Trophoblast cell (in vitro differentiated cells and primary cell): ENCODE measurements at regions not wholly inside any gene's neighbourhood (a gene's known extent, or its start where the extent isn't known, plus 50 kb on each side); places are given as distances from the start of the nearest gene placed in this dataset.

Experiments
- DNase-seq, 2 donors: peaks; one replicate each; pipeline ENCODE4 v3.0.0-alpha.2; 2016
- H2AFZ ChIP-seq: 2 replicates; pipeline ENCODE4 v1.6.1; 2013; ENCODE audit warnings: low read length, moderate library complexity, mild to moderate bottlenecking; ENCODE audit not compliant: insufficient read depth, poor library complexity
- H2AK5ac ChIP-seq: 2 replicates; pipeline ENCODE4 v1.6.1; 2013; ENCODE audit warnings: mild to moderate bottlenecking, low read length
- H2BK120ac ChIP-seq: 2 replicates; pipeline ENCODE4 v1.6.1; 2013; ENCODE audit warnings: low read length, mild to moderate bottlenecking, moderate library complexity; ENCODE audit not compliant: insufficient read depth, poor library complexity
- H2BK12ac ChIP-seq: 2 replicates; pipeline ENCODE4 v1.6.1; 2013; ENCODE audit warnings: mild to moderate bottlenecking, low read length, moderate library complexity
- H2BK5ac ChIP-seq: 2 replicates; pipeline ENCODE4 v1.6.1; 2013; ENCODE audit warnings: low read length, low read depth, moderate library complexity, mild to moderate bottlenecking; ENCODE audit not compliant: poor library complexity
- H3K14ac ChIP-seq: 2 replicates; pipeline ENCODE4 v1.6.1; 2013; ENCODE audit warnings: mild to moderate bottlenecking, low read length
- H3K18ac ChIP-seq: 2 replicates; pipeline ENCODE4 v1.6.1; 2013; ENCODE audit warnings: mild to moderate bottlenecking, low read length
- H3K23ac ChIP-seq: 2 replicates; pipeline ENCODE4 v1.6.1; 2013; ENCODE audit warnings: low read length
- H3K27ac ChIP-seq: 2 replicates; pipeline ENCODE4 v1.5.1; 2013; ENCODE audit warnings: low read depth, mild to moderate bottlenecking, inconsistent platforms, low read length, moderate library complexity
- H3K27me3 ChIP-seq: 2 replicates; pipeline ENCODE4 v1.6.1; 2013; ENCODE audit warnings: inconsistent platforms, mild to moderate bottlenecking, low read length, moderate library complexity; ENCODE audit not compliant: insufficient read depth
- H3K36me3 ChIP-seq, 2 experiments: 1 replicate in 1 of 2; 2 replicates in 1 of 2; pipeline ENCODE4 v1.6.1; 2013; ENCODE audit warnings: low read length in 2 of 2, mild to moderate bottlenecking in 2 of 2, moderate library complexity in 1 of 2; ENCODE audit not compliant: insufficient read depth in 2 of 2, control insufficient read depth in 1 of 2
- H3K4ac ChIP-seq: 2 replicates; pipeline ENCODE4 v1.6.1; 2013; ENCODE audit warnings: low read depth, mild to moderate bottlenecking, low read length, moderate library complexity
- H3K4me1 ChIP-seq, 2 experiments: 1 replicate in 1 of 2; 2 replicates in 1 of 2; pipeline ENCODE4 v1.6.1; 2013; ENCODE audit warnings: low read length in 2 of 2, mild to moderate bottlenecking in 2 of 2, moderate library complexity in 1 of 2; ENCODE audit not compliant: insufficient read depth in 2 of 2, control insufficient read depth in 1 of 2
- H3K4me2 ChIP-seq: 2 replicates; pipeline ENCODE4 v1.6.1; 2013; ENCODE audit warnings: inconsistent platforms, mild to moderate bottlenecking, low read length, moderate library complexity
- H3K4me3 ChIP-seq: 2 replicates; pipeline ENCODE4 v1.5.1; 2013; ENCODE audit warnings: mild to moderate bottlenecking, low read depth, low read length, inconsistent platforms
- H3K79me1 ChIP-seq: one replicate; pipeline ENCODE4 v1.6.1; 2013; ENCODE audit warnings: low read length
- H3K79me2 ChIP-seq: 2 replicates; pipeline ENCODE4 v1.6.1; 2013; ENCODE audit warnings: low read length, mild to moderate bottlenecking; ENCODE audit not compliant: control insufficient read depth, insufficient read depth, poor library complexity
- H3K9ac ChIP-seq: 2 replicates; pipeline ENCODE4 v1.6.1; 2013; ENCODE audit warnings: mild to moderate bottlenecking, low read length
- H3K9me3 ChIP-seq: 2 replicates; pipeline ENCODE4 v1.6.1; 2013; ENCODE audit warnings: low read depth, mild to moderate bottlenecking, control low read depth, inconsistent platforms, low read length; ENCODE audit not compliant: insufficient read depth
- H4K12ac ChIP-seq: 2 replicates; pipeline ENCODE4 v1.6.1; 2013; ENCODE audit warnings: low read depth, mild to moderate bottlenecking, low read length, moderate library complexity
- H4K8ac ChIP-seq: 2 replicates; pipeline ENCODE4 v1.6.1; 2013; ENCODE audit warnings: low read depth, mild to moderate bottlenecking, low read length, moderate library complexity
- H4K91ac ChIP-seq: one replicate; pipeline ENCODE4 v1.6.1; 2013; ENCODE audit warnings: low read depth, mild to moderate bottlenecking, low read length, moderate library complexity
- WGBS: extraction: QIAGEN DNeasy Blood & Tissue Kit; methylation state at CpG from one replicate; pipeline ENCODE4 v1.1.7; 2013; ENCODE audit warnings: missing lambda C conversion rate; ENCODE audit not compliant: insufficient read length, insufficient coverage; ENCODE audit errors: extremely low coverage; 5-methylcytosine and 5-hydroxymethylcytosine counted together

DNA sequence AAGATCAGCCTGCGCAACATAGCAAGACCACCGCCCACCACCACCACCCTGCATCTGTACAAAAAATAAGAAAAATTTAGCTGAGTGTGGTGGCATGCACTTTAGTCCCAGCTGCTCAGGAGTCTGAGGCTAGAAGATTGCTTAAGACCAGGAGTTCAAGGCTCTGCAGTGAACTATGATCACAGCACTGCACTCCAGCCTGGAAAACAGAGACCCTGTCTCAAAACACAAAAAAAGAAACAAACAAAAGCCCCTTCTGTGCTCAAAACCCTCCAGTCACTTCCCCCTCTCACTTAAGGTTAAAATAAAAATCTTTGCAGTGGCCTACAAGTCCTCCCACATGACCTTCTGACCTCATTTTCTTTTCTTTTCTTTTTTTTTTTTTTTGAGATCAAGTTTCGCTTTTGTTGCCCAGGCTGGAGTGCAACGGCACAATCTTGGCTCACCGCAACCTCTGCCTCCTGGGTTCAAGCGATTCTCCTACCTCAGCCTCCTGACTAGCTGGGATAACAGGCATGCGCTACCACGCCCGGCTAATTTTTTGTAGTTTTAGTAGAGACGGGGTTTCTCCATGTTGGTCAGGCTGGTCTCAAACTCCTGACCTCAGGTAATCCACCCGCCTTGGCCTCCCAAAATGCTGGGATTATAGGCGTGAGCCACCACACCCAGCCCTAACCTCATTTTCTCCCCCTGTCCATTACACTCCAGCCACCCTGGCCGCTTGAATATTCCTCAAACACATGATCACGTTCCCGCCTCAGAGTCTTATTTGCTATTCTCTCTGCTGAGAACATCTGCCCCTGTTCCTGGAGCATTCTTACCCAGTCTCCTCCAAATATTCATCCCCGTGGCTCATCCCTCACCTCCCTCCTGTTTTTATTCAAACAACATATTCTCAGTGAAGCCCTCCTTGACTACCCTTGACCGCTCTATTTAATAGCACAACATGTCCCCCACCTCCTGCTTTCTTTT, 126.6 kb upstream of the MED13 start:
- Histone ChIP-seq H2AFZ (no peak overlapping the region), H4K8ac (no peak overlapping the region), H3K4me1 (peaks cover 0 to 4% of the 10 kb centered on the region in 2 experiments), H3K9ac (no peak overlapping the region), H3K4ac (no peak overlapping the region), H4K91ac (no peak overlapping the region), H3K18ac (no peak overlapping the region), H3K4me2 (no peak overlapping the region), H2AK5ac (no peak overlapping the region), H3K9me3 (no peaks in the 10 kb centered on the region), H2BK12ac (no peak overlapping the region), H3K36me3 (no peaks in the 10 kb centered on the region), H3K27me3 (no peaks in the 10 kb centered on the region), H3K23ac (no peak overlapping the region), H3K4me3 (no peak overlapping the region), H3K27ac (no peak overlapping the region), H3K79me2 (no peaks in the 10 kb centered on the region), H3K79me1 (no peaks in the 10 kb centered on the region), H3K14ac (no peak overlapping the region), H4K12ac (no peak overlapping the region), H2BK5ac (no peak overlapping the region), H2BK120ac (no peak overlapping the region)
- no CpG with 5 or more reads among the region's 17 CpGs for WGBS
- DNase-seq: no peak

DNA sequence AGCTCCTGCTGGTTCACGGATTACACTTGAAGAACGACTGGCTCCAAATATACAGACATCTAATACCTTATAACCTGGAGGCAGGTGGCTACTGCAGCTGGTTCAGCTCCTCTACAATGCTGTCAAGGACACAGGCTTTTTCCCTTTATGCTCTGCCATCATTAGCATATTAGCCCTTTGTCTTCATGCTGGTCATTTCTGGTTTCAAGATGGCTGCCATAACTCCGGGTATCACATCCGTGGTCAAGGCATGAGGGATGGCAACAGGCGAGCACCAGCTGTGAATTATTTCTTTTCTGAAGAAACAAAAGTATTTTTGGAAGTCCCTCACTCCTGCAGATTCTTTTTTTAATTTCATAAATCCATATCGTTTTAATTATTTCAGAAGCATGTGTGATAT, 124.3 kb upstream of the MED13 start:
- no CpG with 5 or more reads among the region's 6 CpGs for WGBS
- Histone ChIP-seq H3K36me3 (no peaks in the 10 kb centered on the region), H2BK12ac (no peak overlapping the region), H2AK5ac (no peak overlapping the region), H3K18ac (no peak overlapping the region), H4K12ac (no peak overlapping the region), H3K4me3 (no peak overlapping the region), H2BK120ac (no peak overlapping the region), H4K91ac (no peak overlapping the region), H3K27ac (no peak overlapping the region), H3K79me2 (no peaks in the 10 kb centered on the region), H3K9ac (no peak overlapping the region), H3K4me1 (peaks cover 0 to 4% of the 10 kb centered on the region in 2 experiments), H3K23ac (no peak overlapping the region), H4K8ac (no peak overlapping the region), H2AFZ (no peak overlapping the region), H2BK5ac (no peak overlapping the region), H3K79me1 (peaks cover 2% of the 10 kb centered on the region), H3K9me3 (no peaks in the 10 kb centered on the region), H3K4ac (no peak overlapping the region), H3K14ac (no peak overlapping the region), H3K27me3 (no peaks in the 10 kb centered on the region), H3K4me2 (no peak overlapping the region)
- DNase-seq: no peak

- Histone ChIP-seq H4K8ac (no peak overlapping the region), H3K4me1 (peaks cover 0 to 4% of the 10 kb centered on the region in 2 experiments), H4K12ac (no peak overlapping the region), H3K27me3 (no peaks in the 10 kb centered on the region), H3K9ac (no peak overlapping the region), H2AFZ (no peak overlapping the region), H3K9me3 (no peaks in the 10 kb centered on the region), H2BK12ac (no peak overlapping the region), H3K79me1 (peaks cover 2% of the 10 kb centered on the region), H2BK120ac (no peak overlapping the region), H2AK5ac (no peak overlapping the region), H2BK5ac (no peak overlapping the region), H3K36me3 (no peaks in the 10 kb centered on the region), H3K79me2 (no peaks in the 10 kb centered on the region), H4K91ac (no peak overlapping the region), H3K23ac (no peak overlapping the region), H3K14ac (no peak overlapping the region), H3K4me2 (no peak overlapping the region), H3K18ac (no peak overlapping the region), H3K4ac (no peak overlapping the region), H3K4me3 (no peak overlapping the region), H3K27ac (no peak overlapping the region)
- no CpG with 5 or more reads among the region's 5 CpGs for WGBS
- peak; percentile 28 to 56 for DNase-seq
Measured at GRCh38 chr17:62188713-62189112, 123.6 kb upstream of the MED13 start.

DNA sequence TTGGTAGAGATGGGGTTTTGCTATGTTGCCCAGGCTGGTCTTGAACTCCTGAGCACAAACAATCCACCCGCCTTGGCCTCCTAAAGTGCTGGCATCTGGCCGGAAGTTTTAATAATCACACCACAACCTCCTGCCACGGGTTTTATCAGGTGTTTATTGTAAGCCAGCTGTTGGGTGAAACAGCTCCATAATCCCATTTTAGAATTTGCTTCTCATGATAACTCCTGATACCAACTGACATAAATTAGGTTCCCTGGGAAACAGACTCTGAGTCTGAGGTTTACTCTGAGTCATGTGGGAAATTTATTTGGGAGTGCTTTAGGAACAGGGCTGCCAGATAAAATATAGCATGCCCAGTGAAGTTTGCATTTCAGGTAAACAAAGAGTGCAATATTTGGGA, 122.6 kb upstream of the MED13 start:
- Histone ChIP-seq H4K12ac (no peak overlapping the region), H3K4me1 (peaks cover 0 to 4% of the 10 kb centered on the region in 2 experiments), H3K4ac (no peak overlapping the region), H4K8ac (no peak overlapping the region), H3K4me2 (no peak overlapping the region), H4K91ac (no peak overlapping the region), H3K36me3 (no peaks in the 10 kb centered on the region), H2BK12ac (no peak overlapping the region), H3K9ac (no peak overlapping the region), H3K4me3 (no peak overlapping the region), H3K23ac (no peak overlapping the region), H3K27ac (peak overlapping the region; percentile 61), H3K14ac (no peak overlapping the region), H3K79me1 (peaks cover 2% of the 10 kb centered on the region), H3K79me2 (no peaks in the 10 kb centered on the region), H3K9me3 (no peaks in the 10 kb centered on the region), H2BK5ac (no peak overlapping the region), H2AFZ (no peak overlapping the region), H3K18ac (no peak overlapping the region), H2BK120ac (no peak overlapping the region), H3K27me3 (no peaks in the 10 kb centered on the region), H2AK5ac (no peak overlapping the region)
- no peak for DNase-seq
- WGBS: no CpG with 5 or more reads among the region's 3 CpGs
